Keratinocyte (primary cell): ENCODE measurements at regions not wholly inside any gene's neighbourhood (a gene's known extent, or its start where the extent isn't known, plus 50 kb on each side); places are given as distances from the start of the nearest gene placed in this dataset.

ENCODE experiments used
- DNase-seq: peaks from one replicate; pipeline ENCODE4 v3.0.0-alpha.2; 2011; ENCODE audit warnings: low read depth, missing footprints, low spot score
- FAIRE-seq: peaks from 2 replicates; lab custom pipeline; 2011; peaks lifted over from hg19 to GRCh38; lab: Jason Lieb, UNC
- H2AFZ ChIP-seq: 2 replicates; pipeline ENCODE4 v1.6.0; 2012; ENCODE audit warnings: low read length, control low read depth, inconsistent platforms; ENCODE audit not compliant: control insufficient read depth
- H3K27ac ChIP-seq: 2 replicates; pipeline ENCODE4 v1.5.1; 2011; ENCODE audit warnings: low read length; ENCODE audit not compliant: control insufficient read depth, insufficient read depth
- H3K27me3 ChIP-seq: 3 replicates; pipeline ENCODE4 v1.6.0; 2011; ENCODE audit warnings: low read length; ENCODE audit not compliant: control insufficient read depth, insufficient read depth; ENCODE audit errors: extremely low read depth
- H3K36me3 ChIP-seq, 2 experiments: 2 replicates in 1 of 2; 3 replicates in 1 of 2; pipeline ENCODE4 v1.5.1; 2011; ENCODE audit warnings: low read length in 2 of 2, mild to moderate bottlenecking in 1 of 2; ENCODE audit not compliant: control insufficient read depth in 2 of 2, insufficient read depth in 2 of 2; ENCODE audit errors: extremely low read depth in 1 of 2
- H3K4me1 ChIP-seq: 3 replicates; pipeline ENCODE4 v1.5.1; 2011; ENCODE audit warnings: low read length; ENCODE audit not compliant: control insufficient read depth, insufficient read depth; ENCODE audit errors: extremely low read depth
- H3K4me2 ChIP-seq: 3 replicates; pipeline ENCODE4 v1.6.0; 2011; ENCODE audit warnings: low read depth, low read length; ENCODE audit not compliant: control insufficient read depth, insufficient read depth; ENCODE audit errors: extremely low read depth
- H3K4me3 ChIP-seq, 3 experiments: fragments of 200-600 bp in 1 of 3; sonication (generic) in 1 of 3; 2 replicates in 2 of 3; 3 replicates in 1 of 3; pipeline ENCODE4 v1.5.1; 2011 to 2016; ENCODE audit warnings: low read length in 3 of 3, mild to moderate bottlenecking in 3 of 3, control low read depth in 2 of 3, inconsistent platforms in 1 of 3, low read depth in 1 of 3, mixed read lengths in 1 of 3, mixed run types in 1 of 3, moderate library complexity in 1 of 3; ENCODE audit not compliant: control insufficient read depth in 2 of 3, insufficient read depth in 2 of 3; ENCODE audit errors: extremely low read depth in 1 of 3
- H3K79me2 ChIP-seq: 2 replicates; pipeline ENCODE4 v1.6.0; 2012; ENCODE audit warnings: low read length; ENCODE audit not compliant: control insufficient read depth, insufficient read depth
- H3K9ac ChIP-seq: 3 replicates; pipeline ENCODE4 v1.6.0; 2011; ENCODE audit warnings: low read length; ENCODE audit not compliant: control insufficient read depth, insufficient read depth; ENCODE audit errors: extremely low read depth
- H3K9me1 ChIP-seq: 3 replicates; pipeline ENCODE4 v1.6.0; 2011; ENCODE audit warnings: low read length; ENCODE audit not compliant: control insufficient read depth, insufficient read depth; ENCODE audit errors: extremely low read depth
- H3K9me3 ChIP-seq: 2 replicates; pipeline ENCODE4 v1.5.1; 2012; ENCODE audit warnings: low read depth, low read length; ENCODE audit not compliant: control insufficient read depth
- H4K20me1 ChIP-seq: 3 replicates; pipeline ENCODE4 v1.6.0; 2011; ENCODE audit warnings: low read length; ENCODE audit not compliant: control insufficient read depth, insufficient read depth; ENCODE audit errors: extremely low read depth
- EZH2 ChIP-seq: IDR thresholded peaks from one replicate; pipeline ENCODE4 v1.6.1; 2012; ENCODE audit warnings: inconsistent platforms, mild to moderate bottlenecking, low read length, moderate library complexity
- dilution Hi-C: fragments of 300-500 bp; cut with MboI; formaldehyde crosslinking; loops from one replicate; pipeline ENCODE4 v1.7.0; 2020; ENCODE audit warnings: low sequenced_read_pairs; ENCODE audit not compliant: extremely low pct_ligation_motif_present
- TF ChIP-seq, protein P1 (sequence below), 3 experiments: IDR thresholded peaks in 1 of 3; conservative IDR thresholded peaks in 1 of 3; optimal IDR thresholded peaks in 1 of 3; 2 replicates in 2 of 3; 3 replicates in 1 of 3; pipeline versions ENCODE3 to v1.5.1; 2011; ENCODE audit warnings: low read length in 3 of 3, mild to moderate bottlenecking in 3 of 3, moderate library complexity in 2 of 3, control low read depth in 1 of 3, inconsistent platforms in 1 of 3; ENCODE audit not compliant: insufficient read depth in 2 of 3; ENCODE audit errors: extremely low read depth in 1 of 3

DNA sequence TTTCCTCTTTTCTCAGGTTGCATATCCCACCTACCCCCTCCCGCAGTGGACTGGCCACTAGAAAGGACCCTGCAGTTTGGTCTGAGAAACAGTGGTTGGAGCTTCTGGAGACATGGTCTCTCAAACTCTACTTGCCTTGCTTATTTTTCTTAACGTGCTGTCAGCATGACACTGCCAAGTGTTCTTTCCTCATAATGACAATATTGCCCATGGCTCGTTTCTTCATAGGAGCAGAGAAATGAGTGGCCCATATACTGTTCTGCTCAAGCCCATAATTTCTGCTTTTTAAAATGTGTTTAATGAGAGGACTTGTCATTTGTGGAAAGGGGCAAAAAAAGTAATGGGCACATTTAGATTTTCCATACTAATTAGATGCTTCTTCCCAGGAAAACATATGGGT is 828.7 kb downstream of the BCL11A start:
- no peak overlapping the region for H2AFZ ChIP-seq
- TF ChIP-seq, protein P1, sequence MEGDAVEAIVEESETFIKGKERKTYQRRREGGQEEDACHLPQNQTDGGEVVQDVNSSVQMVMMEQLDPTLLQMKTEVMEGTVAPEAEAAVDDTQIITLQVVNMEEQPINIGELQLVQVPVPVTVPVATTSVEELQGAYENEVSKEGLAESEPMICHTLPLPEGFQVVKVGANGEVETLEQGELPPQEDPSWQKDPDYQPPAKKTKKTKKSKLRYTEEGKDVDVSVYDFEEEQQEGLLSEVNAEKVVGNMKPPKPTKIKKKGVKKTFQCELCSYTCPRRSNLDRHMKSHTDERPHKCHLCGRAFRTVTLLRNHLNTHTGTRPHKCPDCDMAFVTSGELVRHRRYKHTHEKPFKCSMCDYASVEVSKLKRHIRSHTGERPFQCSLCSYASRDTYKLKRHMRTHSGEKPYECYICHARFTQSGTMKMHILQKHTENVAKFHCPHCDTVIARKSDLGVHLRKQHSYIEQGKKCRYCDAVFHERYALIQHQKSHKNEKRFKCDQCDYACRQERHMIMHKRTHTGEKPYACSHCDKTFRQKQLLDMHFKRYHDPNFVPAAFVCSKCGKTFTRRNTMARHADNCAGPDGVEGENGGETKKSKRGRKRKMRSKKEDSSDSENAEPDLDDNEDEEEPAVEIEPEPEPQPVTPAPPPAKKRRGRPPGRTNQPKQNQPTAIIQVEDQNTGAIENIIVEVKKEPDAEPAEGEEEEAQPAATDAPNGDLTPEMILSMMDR (optimal IDR thresholded peaks at IDR 0.05 in 1 of 3, IDR thresholded peaks at IDR 0.05 in 1 of 3, conservative IDR thresholded peaks at IDR 0.05 in 1 of 3; ENCODE audit: extremely low read depth in 1 of 3, insufficient read depth in 2 of 3, low read length in 3 of 3): no peak
- TF ChIP-seq EZH2: no peak
- no peak overlapping the region for H3K27ac ChIP-seq
- no peaks in the 10 kb centered on the region for H3K9me3 ChIP-seq
- no peak overlapping the region for H3K4me3 ChIP-seq
- dilution Hi-C loops: no loop called here
- H3K36me3 ChIP-seq: no peaks in the 10 kb centered on the region
- FAIRE-seq: no peak
- DNase-seq: no peak
- H3K27me3 ChIP-seq: no peaks in the 10 kb centered on the region
- H3K4me1 ChIP-seq: no peaks in the 10 kb centered on the region
- no peak overlapping the region for H3K4me2 ChIP-seq
- no peaks in the 10 kb centered on the region for H3K9me1 ChIP-seq
- H4K20me1 ChIP-seq: no peaks in the 10 kb centered on the region
- no peak overlapping the region for H3K9ac ChIP-seq
- no peaks in the 10 kb centered on the region for H3K79me2 ChIP-seq

DNA sequence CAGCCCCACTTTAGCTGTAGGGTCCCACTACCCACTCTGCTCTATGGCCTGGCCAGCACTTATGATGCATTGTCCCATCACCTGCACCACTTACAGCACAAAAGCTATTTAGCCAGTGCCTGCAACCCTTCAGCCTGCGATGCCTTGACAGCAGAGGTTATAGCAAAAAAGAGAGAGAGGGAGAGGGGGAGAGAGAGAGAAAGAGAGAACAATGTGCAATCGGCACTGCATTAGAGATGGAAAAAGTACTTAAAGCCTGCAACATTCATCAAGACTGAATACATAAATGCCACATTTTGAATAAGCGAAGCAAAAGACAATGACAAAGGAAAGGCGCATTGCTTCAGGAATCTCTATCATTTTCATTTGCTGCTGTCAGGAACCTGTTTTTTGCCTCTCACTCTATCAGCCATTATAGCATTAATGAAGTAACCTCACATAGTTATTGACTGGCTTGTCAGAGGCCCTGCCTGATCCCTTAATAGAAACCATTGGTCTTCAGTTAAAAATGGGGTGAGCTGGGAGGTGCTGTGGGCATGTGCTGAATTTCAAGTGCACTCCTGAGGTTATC is 833.1 kb downstream of the BCL11A start:
- TF ChIP-seq EZH2: no peak
- TF ChIP-seq, protein P1 (optimal IDR thresholded peaks at IDR 0.05 in 1 of 3, IDR thresholded peaks at IDR 0.05 in 1 of 3, conservative IDR thresholded peaks at IDR 0.05 in 1 of 3; ENCODE audit: extremely low read depth in 1 of 3, insufficient read depth in 2 of 3, low read length in 3 of 3): no peak
- DNase-seq (no peak), FAIRE-seq (no peak)
- Histone ChIP-seq H3K79me2 (no peaks in the 10 kb centered on the region), H2AFZ (no peak overlapping the region), H4K20me1 (no peaks in the 10 kb centered on the region), H3K4me3 (no peak overlapping the region), H3K4me2 (no peak overlapping the region), H3K9me1 (no peaks in the 10 kb centered on the region), H3K36me3 (no peaks in the 10 kb centered on the region), H3K9ac (no peak overlapping the region), H3K9me3 (no peaks in the 10 kb centered on the region), H3K27ac (no peak overlapping the region), H3K4me1 (no peaks in the 10 kb centered on the region), H3K27me3 (no peaks in the 10 kb centered on the region)
- dilution Hi-C loops: no loop called here
